Psoas muscle (tissue), 7 donors: ENCODE measurements at regions not wholly inside any gene's neighbourhood (a gene's known extent, or its start where the extent isn't known, plus 50 kb on each side); places are given as distances from the start of the nearest gene placed in this dataset.
"Not testable (repeated sequence)": the region's sequence is repeated elsewhere in the genome, so short reads cannot be mapped to it uniquely, and the experiment has no call there.

Source experiments
- ATAC-seq, 4 donors: fragments of 200-7000 bp; cut with Tn5 transposase; one replicate each; pipeline ENCODE4 v1.9.1; 2020; ENCODE audit warnings: moderate library complexity in 3 of 4, mild to moderate bottlenecking in 2 of 4
- DNase-seq, 2 donors: peaks; one replicate each; pipeline ENCODE4 v3.0.0-alpha.2; 2020
- H3K27ac ChIP-seq: fragments of 200-600 bp; one replicate; pipeline ENCODE4 v1.8.0; 2022
- H3K27me3 ChIP-seq, 3 donors: fragments of 200-600 bp in 1 of 3; one replicate each; pipeline versions ENCODE4 v1.6.1 to v1.8.0; 2013 to 2022; ENCODE audit warnings: low read length in 2 of 3, mild to moderate bottlenecking in 2 of 3, moderate library complexity in 1 of 3; ENCODE audit not compliant: insufficient read depth in 3 of 3
- H3K36me3 ChIP-seq, 2 donors: fragments of 200-600 bp in 1 of 2; one replicate each; pipeline versions ENCODE4 v1.6.1 to v1.8.0; 2013 to 2022; ENCODE audit warnings: low read depth in 1 of 2, mild to moderate bottlenecking in 1 of 2, moderate library complexity in 1 of 2; ENCODE audit not compliant: insufficient read depth in 1 of 2
- H3K4me1 ChIP-seq: fragments of 200-600 bp; one replicate; pipeline ENCODE4 v1.8.0; 2022
- H3K4me3 ChIP-seq: fragments of 200-600 bp; one replicate; pipeline ENCODE4 v1.8.0; 2022; ENCODE audit warnings: mild to moderate bottlenecking
- H3K9me3 ChIP-seq: fragments of 200-600 bp; one replicate; pipeline ENCODE4 v1.8.0; 2022
- WGBS, 3 donors: extraction: QIAGEN DNeasy Blood & Tissue Kit; methylation state at CpG; one replicate each; pipeline versions ENCODE4 v1.1.6 to v1.1.7; 2013; 5-methylcytosine and 5-hydroxymethylcytosine counted together
- intact Hi-C, 2 donors: fragments of 100-400 bp; cut with DNase I; formaldehyde crosslinking; loops; one replicate each; pipeline versions ENCODE4 v1.11.0 to v1.14.2; 2022
- donor health status: healthy with polysubstance abuse.
- donor health status: DM: no; HTN: no; CAD: no; lungs with moderate emphysema.
- donor health status: Bipolar disorder and iron deficiency.
- donor health status: healthy.
- donor health status: DM: yes; HTN: yes; CAD: no.
- donor health status: DM: no; HTN: no; CAD: no.
- donor health status: DM: yes; HTN: yes; CAD: no.

- ATAC-seq, intact Hi-C loops: not testable (repeated sequence)
- WGBS, 3 donors: 82 to 84% (median 83%) methylated on average over 2 of the region's 5 CpGs
Measured at GRCh38 chr15:85196697-85197096, 183.7 kb upstream of the AKAP13 start.

DNA sequence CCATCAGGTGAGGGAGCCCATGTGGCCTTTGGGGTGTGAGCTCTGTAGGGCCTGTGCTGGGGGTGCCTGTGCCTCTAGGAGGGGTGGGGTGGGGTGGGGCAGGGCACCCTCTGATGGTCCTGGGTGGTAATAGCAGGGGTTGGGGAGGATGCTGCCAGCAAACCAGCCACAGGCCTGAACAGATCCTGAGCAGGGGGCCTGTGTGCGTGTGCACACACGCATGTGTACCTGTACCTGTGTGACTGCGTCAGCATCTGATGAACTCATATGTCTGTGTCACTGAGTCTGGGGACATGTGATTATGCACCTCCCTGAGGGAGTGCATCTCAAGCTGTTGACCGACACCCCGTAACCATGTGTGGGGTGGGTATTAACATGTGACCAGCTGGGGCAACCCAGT is 182.8 kb upstream of the AKAP13 start:
- H3K36me3 ChIP-seq, intact Hi-C loops, H3K9me3 ChIP-seq, H3K4me3 ChIP-seq, H3K27ac ChIP-seq, H3K27me3 ChIP-seq, H3K4me1 ChIP-seq, DNase-seq: not testable (repeated sequence)
- WGBS, 3 donors: no CpG with 5 or more reads among the region's 5 CpGs
- ATAC-seq: peak in 1 of 4 donors; percentile 30

More at GRCh38 chr15:85196697-85197096, 183.7 kb upstream of the AKAP13 start:
- H3K36me3 ChIP-seq, H3K27ac ChIP-seq, H3K4me1 ChIP-seq, H3K9me3 ChIP-seq, H3K27me3 ChIP-seq, DNase-seq, H3K4me3 ChIP-seq: not testable (repeated sequence)

GRCh38 chr15:85198432-85198831 is 182.0 kb upstream of the AKAP13 start:
- no CpG with 5 or more reads among the region's 13 CpGs for WGBS, 3 donors
- H3K4me3 ChIP-seq, intact Hi-C loops, H3K27ac ChIP-seq, H3K4me1 ChIP-seq, H3K9me3 ChIP-seq, H3K27me3 ChIP-seq, H3K36me3 ChIP-seq, DNase-seq: not testable (repeated sequence)
- peak in 1 of 4 donors; percentile 35 for ATAC-seq

- DNase-seq, H3K9me3 ChIP-seq, H3K4me3 ChIP-seq, H3K4me1 ChIP-seq, intact Hi-C loops, H3K27ac ChIP-seq, H3K27me3 ChIP-seq, H3K36me3 ChIP-seq: not testable (repeated sequence)
- WGBS, 3 donors: 6% methylated on average over 3 of the region's 9 CpGs; no CpG with 5 or more reads in 2 of the 3 donors
- peak; percentile 93 to 97 (median 96) for ATAC-seq
Measured at GRCh38 chr15:85200215-85200614, 180.2 kb upstream of the AKAP13 start.

DNA sequence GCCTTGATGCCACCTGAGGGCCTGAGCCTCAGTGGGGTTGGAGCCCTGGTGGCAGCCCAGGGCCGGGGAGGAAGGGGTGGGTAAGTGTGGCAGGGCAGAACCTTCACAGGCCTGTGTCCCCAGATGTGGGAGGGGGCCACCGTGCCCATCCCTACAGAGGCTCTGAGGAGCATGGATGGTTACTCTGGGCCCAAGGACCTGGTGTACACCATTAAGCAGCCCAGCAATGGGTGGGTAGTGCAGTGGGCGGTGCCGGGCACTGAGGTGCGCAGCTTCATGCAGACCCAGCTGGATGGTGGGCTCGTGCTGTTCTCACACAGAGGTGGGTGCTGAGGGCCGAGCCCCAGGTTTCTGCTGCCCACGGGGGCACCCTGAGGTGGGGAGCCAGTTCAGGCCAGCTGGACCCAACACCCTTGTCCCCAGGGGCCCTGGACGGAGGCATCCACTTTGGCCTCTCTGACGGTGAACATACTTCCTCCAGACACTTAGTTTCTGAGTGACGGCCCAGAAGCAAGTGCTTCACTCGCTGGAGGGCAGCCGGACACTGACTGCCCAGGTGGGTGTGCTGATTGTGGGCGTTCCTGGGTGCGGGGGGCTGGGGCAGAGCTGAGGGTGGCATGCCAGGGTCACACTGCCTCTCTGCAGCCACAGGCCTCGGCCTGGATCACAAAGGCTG is 179.1 kb upstream of the AKAP13 start:
- DNase-seq, intact Hi-C loops, H3K27me3 ChIP-seq, H3K9me3 ChIP-seq, H3K36me3 ChIP-seq, H3K4me3 ChIP-seq, H3K4me1 ChIP-seq, H3K27ac ChIP-seq: not testable (repeated sequence)
- peak in 2 of 4 donors; percentile 31 to 36 for ATAC-seq
- 64 to 74% (median 69%) methylated on average over 5 to 7 of the region's 16 CpGs for WGBS, 3 donors

DNA sequence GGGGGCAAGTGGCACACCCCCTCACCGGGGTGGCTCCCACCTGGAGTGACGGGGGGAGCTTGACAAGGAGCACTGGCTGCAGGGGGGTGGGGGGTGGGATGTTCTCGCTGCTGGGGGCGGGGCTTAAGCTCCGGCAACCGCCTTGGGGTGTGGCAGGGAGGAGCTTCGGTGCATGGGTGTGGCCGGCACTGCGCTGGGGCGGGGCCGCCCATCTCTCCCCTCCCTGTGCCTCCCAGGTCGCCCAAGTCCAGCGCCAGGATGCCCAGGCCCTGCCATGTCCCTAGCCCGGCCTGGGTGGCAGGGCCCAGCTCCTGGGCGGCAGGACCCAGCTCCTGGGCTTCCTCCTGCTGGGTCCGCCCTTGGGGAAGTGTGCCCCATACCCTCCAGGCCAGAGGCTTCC is 175.9 kb upstream of the AKAP13 start:
- 88% methylated on average over 6 of the region's 16 CpGs; no CpG with 5 or more reads in 2 of the 3 donors for WGBS, 3 donors
- intact Hi-C loops, DNase-seq, H3K27ac ChIP-seq, ATAC-seq, H3K4me3 ChIP-seq, H3K4me1 ChIP-seq, H3K36me3 ChIP-seq, H3K9me3 ChIP-seq, H3K27me3 ChIP-seq: not testable (repeated sequence)

- peak in 1 of 2 donors; percentile 23 for DNase-seq
- 1 to 4% (median 2%) methylated on average over 17 to 39 of the region's 62 CpGs for WGBS, 3 donors
Measured at GRCh38 chr15:85233791-85234325, 146.5 kb upstream of the AKAP13 start.

DNA sequence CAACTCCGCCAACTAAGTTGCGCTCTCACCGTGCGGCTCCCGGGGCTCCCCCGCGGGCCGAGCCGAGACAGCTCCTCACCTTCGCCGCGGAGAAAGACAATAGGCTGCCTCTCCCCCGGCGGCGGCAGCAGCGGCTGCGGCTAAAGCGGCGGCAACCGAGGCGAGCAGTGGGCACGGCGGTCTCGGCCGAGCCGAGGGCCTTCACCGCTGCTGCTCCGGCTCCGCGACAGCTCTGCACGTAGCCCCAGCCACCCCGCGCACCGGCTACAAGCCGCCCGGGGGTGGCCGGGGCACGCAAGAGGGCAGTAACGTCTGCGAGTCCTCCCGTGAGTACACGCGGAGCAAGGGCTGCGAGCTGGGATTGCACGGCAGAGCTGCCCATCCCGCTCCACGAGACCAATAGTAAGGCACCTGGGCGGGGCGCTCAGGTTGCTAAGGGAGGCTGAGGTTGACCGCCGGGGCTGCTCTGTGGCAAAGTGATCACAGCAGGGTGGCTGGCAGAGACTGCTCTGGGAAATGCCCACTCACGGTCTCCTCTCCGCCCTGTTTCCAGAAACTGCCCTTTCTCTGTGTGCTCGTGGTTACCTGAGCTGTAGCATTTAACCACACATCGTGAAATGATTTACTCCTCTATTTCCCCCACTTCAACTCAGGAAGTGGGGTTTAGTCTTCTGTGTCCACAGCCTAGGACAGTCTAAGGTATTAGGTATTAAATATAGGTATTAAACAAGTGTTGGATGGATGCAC is 145.8 kb upstream of the AKAP13 start:
- not testable (repeated sequence) for ATAC-seq
- peak overlapping the region; percentile 58 for H3K4me3 ChIP-seq

More at GRCh38 chr15:85233791-85234325, 146.5 kb upstream of the AKAP13 start:
- H3K27me3 ChIP-seq, H3K27ac ChIP-seq, H3K36me3 ChIP-seq, H3K4me1 ChIP-seq, ATAC-seq, intact Hi-C loops, H3K9me3 ChIP-seq: not testable (repeated sequence)
- peak overlapping the region; percentile 55 for H3K4me3 ChIP-seq

DNA sequence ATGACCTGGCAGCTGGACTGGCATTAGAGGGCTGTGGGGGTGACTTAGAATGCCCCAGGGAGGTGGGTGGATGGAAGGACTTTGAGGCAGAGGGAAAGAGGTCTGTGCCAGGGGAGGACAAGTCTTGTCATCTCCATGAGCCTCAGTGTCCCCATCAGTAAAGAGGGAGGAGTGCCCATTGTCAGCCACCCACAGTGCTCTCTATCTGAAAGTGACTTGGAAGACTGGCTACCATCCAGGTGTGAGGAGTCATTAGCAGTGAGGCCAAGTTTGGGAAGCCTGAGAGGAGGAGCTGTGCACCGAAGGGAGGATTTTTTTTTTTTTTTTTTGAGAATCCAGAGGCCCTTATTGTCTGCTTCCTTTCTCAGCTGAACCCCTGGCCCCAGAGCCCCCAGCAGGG is 136.3 kb upstream of the AKAP13 start:
- intact Hi-C loops, H3K9me3 ChIP-seq, H3K27me3 ChIP-seq, H3K36me3 ChIP-seq, H3K27ac ChIP-seq, ATAC-seq, H3K4me3 ChIP-seq, H3K4me1 ChIP-seq: not testable (repeated sequence)
- 48 to 75% methylated on average over 1 of the region's 1 CpG; no CpG with 5 or more reads in 1 of the 3 donors for WGBS, 3 donors
- peak; percentile 3 to 9 for DNase-seq

More for the DNA sequence above, 145.8 kb upstream of the AKAP13 start:
- H3K4me1 ChIP-seq, H3K27me3 ChIP-seq, intact Hi-C loops, H3K9me3 ChIP-seq, DNase-seq, H3K36me3 ChIP-seq: not testable (repeated sequence)
- H3K27ac ChIP-seq: peak overlapping the region; percentile 68
- 0% methylated on average over 2 to 15 of the region's 55 CpGs; no CpG with 5 or more reads in 1 of the 3 donors for WGBS, 3 donors

DNA sequence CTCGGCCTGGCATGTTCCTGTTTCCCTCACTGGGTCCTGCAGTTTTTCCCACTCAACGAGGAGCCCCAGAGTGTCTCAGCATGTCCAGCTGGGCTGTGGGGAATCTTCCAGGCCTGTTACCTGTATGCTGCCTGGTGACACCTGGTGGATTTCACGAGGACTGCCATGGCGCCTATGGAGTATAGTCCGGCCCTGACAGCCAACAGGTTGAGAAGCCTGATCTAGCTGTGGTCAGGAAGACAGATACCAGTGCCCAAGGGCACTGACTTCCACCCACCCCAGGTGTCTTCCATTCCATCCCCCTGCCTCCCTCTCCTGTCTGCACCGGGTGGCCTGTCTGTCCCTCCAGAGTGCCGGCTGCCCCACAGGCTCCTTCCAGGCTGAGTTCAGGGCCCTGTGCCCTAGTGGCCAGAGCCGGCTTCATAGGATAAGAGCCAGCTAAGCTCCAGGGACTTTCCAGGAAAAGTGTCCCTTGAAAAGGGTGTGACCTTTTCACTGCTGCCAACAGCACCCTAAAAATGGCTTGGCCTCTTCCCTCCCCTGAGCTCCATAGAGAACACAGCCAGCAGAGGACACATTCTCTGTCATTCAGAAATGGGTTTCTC is 129.4 kb upstream of the AKAP13 start:
- H3K27ac ChIP-seq, H3K4me3 ChIP-seq, H3K4me1 ChIP-seq, H3K36me3 ChIP-seq, H3K27me3 ChIP-seq, ATAC-seq, intact Hi-C loops, H3K9me3 ChIP-seq: not testable (repeated sequence)
- 69 to 78% (median 76%) methylated on average over 7 to 8 of the region's 8 CpGs for WGBS, 3 donors
- DNase-seq: peak in 1 of 2 donors; percentile 26
